Testis (tissue), 2 donors: ENCODE measurements at regions not wholly inside any gene's neighbourhood (a gene's known extent, or its start where the extent isn't known, plus 50 kb on each side); places are given as distances from the start of the nearest gene placed in this dataset.

Source experiments
- CTCF ChIP-seq, 3 experiments: fragments of 450-650 bp in 2 of 3; fragments of 200-600 bp in 1 of 3; sonication (generic) in 1 of 3; IDR thresholded peaks; one replicate each; pipeline ENCODE4 v1.5.1; 2016 to 2019; ENCODE audit warnings: antibody characterized with exemption in 3 of 3, mild to moderate bottlenecking in 2 of 3, moderate library complexity in 1 of 3
- POLR2A ChIP-seq: fragments of 450-650 bp; IDR thresholded peaks from one replicate; pipeline ENCODE4 v1.6.1; 2017; ENCODE audit warnings: antibody characterized with exemption, mild to moderate bottlenecking, moderate library complexity

GRCh38 chr21:28632755-28633408 lies 359.8 kb downstream of the LTN1 start:
- TF ChIP-seq CTCF (IDR thresholded peaks at IDR 0.05) (no peak), POLR2A (no peak)
